T-helper 1 cell (primary cell): ENCODE measurements at regions not wholly inside any gene's neighbourhood (a gene's known extent, or its start where the extent isn't known, plus 50 kb on each side); places are given as distances from the start of the nearest gene placed in this dataset.
"Not testable (repeated sequence)": the region's sequence is repeated elsewhere in the genome, so short reads cannot be mapped to it uniquely, and the experiment has no call there.

ENCODE experiments used
- DNase-seq, 5 donors: peaks; one replicate each; pipeline ENCODE4 v3.0.0-alpha.2; 2012 to 2020

DNA sequence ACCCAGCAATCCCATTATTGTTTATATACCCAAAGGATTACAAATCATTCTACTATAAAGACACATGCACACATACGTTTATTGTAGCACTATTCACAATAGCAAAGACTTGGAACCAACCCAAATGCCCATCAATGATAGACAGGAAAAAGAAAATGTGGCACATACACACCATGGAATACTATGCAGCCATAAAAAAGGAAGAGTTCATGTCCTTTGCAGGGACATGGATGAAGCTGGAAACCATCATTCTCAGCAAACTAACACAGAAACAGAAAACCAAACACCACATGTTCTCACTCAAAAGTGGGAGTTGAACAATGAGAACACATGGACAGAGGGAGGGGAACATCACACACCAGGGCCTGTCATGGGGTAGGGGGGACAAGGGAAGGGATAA lies 91.3 kb upstream of the PCED1B start:
- DNase-seq = not testable (repeated sequence)

DNA sequence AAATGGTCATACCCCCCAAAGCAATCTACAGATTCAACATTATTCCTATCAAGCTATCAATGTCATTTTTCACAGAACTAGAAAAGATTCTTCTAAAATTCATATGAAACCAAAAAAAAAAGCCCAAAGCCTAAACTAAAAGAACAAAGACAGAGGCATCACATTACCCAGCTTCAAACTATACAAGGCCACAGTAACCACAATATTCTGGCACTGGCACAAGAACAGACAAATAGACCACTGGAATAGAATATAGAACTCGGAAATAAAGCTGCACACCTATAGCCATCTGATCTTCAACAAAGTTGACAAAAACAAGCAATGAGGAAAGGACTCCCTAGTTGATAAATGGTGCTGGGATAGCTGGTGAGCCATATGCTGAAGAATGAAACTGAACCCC lies 89.2 kb upstream of the PCED1B start:
- no peak for DNase-seq

DNA sequence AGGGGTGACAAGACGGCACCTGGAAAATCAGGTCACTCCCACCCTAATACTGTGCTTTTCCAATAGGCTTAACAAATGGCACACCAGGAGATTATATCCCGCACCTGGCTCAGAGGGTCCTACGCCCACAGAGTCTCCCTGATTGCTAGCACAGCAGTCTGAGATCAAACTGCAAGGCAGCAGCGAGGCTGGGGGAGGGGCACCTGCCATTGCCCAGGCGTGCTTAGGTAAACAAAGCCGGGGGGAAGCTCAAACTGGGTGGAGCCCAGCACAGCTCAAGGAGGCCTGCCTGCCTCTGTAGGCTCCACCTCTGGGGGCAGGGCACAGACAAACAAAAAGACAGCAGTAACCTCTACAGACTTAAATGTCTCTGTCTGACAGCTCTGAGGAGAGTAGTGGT lies 87.4 kb upstream of the PCED1B start:
- not testable (repeated sequence) for DNase-seq

DNA sequence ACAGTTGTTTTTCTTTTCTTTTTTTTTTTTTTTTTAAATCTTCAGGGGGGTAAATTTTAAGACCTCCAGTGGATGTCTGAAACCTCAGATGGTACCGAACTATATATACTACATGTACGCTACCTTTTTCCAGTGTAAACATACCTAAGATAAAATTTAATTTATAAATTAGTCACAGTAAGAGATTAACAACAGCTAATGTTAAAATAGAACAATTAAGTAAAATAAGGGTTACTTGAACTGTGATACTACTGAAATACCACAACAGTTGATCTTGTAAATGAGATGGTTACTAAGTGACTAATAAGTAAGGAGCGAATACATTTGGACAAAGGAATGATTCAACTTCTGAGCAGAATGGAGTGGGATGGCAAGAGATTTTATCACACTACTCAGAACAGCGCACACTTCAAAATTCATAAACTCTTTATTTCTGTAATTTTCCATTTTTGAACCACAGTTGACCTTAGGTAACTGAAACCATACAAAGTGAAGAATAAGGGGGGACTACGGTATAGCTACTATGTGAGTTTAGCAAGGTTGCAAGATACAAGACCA lies 80.5 kb upstream of the PCED1B start:
- no peak for DNase-seq

DNA sequence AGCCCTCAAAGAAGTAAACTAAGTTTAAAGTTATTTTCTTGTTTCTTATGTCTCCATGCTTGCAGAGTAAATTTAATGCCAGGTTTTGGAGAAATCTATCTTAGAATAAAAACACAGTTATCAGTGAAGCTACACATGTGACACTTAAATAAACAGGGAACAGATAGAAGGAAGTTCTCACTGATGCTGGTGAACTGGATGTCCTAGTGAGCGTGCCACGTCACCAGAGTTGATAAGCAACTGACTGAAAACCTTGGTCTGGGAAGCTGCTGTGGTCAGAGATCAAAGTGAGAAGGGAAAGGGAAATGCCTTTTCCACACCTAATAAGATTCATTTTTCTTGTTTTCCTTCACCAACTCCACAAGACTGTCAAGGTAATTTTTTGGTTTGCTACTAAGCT lies 74.8 kb upstream of the PCED1B start:
- no peak for DNase-seq

DNA sequence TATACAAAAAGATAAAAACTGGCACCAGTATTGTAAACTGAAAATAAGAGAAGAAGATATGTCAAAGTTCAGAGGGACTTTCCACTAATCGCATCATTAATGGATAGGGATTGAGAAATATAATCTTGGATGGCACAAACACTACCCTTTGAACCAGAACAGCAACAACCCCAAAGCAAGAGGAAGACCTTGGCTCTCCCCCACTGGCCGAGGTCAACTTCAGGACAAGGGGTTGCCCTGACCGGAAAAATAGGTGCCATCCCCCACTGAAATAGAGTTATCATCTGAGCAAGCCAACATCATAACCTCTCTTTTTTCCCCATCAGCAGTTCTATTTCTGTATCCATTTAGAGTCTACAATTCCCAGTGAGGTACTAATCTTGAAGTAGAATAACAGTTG lies 72.4 kb upstream of the PCED1B start:
- no peak for DNase-seq

DNA sequence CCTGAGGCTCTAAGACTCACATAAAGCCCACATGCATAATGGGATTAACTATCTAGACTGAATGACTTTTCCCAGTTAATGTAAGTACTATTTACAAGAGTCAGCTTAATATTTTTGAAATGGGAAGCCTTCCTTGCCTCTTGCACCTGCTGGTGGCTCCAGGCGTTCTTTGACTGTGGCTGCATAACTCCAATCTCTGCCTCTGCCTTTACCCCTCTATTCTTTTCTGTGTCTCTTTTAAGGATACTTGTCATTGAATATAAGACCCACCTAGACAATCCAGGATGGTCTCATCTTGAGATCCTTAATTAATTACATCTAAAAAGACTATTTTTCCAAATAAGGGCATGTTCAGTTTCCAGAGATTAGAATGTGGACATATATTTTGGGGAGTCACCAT lies 66.9 kb upstream of the PCED1B start:
- DNase-seq = no peak

DNA sequence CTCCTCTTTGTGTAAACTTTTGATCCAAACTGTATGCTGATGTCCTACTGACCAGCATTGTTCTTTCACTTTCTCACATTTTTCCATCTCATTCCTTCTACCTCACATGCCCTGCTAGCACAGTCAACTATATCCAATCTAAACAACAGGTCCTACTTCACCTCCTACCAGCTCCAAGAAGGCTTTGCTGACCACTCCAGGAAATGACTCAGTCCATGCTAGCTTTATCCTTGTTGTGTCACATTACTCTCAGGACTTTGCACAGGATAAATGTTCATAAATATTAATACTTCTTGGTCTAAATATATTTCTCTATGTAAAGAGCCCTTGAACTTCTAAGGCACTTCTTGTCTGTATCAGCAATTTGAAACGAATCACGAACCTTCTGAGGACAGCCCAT lies 64.9 kb upstream of the PCED1B start:
- no peak for DNase-seq

DNA sequence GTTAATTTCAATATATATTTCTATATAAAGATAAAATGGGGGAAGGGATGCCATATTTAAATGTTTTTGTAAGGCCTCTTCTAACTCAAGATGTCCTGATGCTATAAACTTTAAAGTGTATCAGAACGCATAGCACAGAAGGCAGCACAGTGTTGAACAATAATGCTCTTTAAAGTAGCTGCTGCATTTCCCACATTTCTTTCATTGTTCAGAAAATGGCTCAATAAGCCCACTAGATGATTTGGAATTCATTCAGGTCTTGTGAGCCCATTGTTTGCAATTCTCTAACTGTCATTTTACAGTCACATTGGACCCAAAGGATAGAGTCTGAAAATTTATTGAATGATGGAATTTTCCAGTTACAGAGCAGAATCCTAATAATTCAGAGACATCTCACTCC lies 64.0 kb upstream of the PCED1B start:
- DNase-seq = no peak

DNA sequence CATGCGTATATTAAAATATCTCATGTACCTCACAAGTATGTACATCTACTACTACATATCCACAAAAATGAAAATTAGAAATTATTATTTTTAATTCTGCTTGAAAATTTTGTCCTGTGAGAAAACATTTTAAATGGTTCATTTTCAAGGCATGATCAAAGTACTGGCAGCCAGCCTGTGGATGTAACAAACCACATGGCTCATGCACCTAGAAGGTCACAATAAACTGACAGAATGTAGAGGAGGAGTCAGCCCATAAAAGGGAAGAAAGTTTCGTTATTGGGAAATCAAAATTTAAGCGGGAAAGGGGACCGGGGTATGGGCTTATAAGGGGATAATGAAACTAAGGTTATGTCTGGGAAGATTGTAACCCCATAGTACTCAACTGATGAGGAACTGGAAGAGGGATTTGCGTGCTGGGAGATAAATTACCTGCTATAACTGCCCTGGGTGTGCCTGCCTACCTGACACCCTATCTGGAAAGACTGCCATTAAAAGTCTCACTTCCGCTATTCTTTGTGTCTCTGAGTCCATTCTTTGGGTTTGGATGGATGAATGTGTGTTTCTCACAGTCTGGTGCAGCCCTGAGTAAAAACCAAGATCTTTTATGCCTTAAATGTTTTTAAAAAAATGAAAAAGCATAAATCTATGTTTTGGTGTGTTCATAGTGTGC lies 62.2 kb upstream of the PCED1B start:
- no peak for DNase-seq

DNA sequence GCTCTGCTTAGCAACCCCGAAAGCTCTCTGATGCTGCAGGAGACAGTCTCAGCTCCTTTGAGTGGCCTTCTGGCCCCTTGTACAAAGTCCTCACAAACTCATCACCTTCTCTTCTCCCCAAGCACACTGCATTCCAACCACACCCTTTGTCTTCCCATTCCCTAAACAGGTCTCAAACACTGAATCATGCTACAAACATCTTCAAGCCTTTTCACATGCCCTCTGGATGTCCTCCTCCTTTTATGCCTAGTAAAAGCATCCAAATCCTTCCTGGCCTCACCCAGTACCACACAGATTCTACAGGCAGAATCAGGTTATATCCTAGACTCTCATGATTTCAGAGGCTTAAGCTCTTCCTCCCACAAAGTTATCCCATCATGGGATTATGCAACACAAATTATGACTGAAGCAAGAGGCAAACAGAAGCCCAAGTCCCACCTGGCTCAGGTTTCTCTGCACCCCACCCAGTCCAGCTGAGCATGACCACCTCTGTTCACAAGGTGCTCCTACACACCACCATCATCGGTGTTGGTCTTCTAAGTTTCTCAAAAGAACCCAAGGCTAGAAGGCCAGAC lies 61.4 kb upstream of the PCED1B start:
- no peak for DNase-seq

DNA sequence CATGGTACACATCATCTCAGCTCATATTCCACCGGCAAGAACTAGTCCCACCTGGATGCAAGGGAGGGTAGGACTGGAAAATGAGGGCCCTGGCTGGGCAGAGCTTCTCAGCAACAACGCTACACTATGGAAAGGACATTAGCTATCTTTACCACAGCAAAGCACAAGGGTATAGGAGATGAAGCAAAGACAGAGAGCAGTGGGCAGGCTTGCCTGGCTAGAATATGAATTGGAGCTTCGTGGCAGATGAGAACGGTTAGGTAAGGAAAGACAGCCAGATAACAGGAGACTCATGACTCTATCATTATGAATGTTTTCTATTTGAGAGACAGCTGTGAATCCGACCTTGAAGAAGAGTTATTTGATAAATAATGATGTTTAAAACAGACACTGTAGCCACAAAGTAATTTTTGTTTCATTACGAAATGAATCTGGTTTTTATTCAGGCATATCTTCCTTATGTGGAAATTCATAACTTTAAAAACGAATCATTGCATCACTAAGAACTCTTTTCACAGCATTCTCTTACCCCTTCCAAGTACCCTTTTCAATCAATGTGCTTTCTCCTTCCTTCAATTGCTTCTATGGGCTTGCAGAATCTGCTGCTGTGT lies 59.1 kb upstream of the PCED1B start:
- DNase-seq = no peak

DNA sequence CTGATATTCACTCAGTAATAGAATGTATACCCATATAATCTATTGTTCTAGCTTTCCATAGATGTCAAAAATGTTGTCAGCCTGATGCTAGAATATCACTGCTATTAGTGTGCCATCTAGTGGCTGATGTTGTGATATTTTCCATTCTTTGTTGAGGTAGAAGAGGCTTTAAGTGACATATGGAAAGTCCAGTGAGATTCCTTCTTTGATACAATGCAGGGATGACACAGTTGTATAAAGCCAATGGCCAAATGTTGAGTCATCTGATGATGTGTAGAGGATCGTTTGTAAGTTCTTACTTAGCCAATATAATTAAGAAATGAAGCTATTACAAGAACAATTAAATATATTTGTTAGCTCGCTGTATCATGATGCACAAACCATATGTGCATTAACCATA lies 58.1 kb upstream of the PCED1B start:
- DNase-seq = peak in 1 of 5 donors; percentile 47

DNA sequence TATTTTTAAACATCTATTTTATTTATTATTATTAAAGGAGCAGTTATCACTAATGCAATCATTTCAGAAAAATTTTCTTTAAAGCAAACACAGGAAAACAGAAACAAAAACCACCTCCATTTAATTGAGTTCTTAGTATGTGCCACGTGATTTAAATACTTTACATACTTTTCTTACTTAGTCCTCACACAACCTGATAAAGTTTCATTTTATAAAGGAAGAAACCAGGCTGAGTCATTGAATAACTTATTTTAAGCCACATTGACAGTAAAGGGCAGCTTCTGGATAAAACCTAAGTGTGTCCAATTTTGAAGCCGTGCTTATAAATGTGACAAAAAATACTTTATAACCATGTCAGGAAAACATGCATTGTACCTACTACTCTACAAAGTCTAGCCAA lies 57.1 kb upstream of the PCED1B start:
- DNase-seq = no peak

DNA sequence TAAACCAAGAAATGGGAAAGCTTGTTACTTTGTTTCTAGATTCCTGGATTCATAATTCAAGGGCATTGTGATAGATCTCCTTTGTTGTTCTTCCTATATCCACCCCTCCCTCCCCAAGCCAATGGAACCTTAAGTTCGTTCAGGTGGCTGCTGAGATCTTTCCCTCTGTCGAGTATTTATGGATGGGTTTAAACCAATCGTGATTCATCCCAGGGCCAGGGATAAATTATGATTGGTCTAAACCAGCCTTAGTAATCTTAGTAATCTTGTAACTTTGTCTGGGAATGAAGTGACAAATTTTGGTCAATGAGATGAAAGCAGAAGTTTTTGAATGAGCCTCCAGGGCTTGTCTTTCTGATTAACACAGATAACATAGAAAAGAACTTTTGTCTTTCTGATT lies 56.1 kb upstream of the PCED1B start:
- DNase-seq = no peak

DNA sequence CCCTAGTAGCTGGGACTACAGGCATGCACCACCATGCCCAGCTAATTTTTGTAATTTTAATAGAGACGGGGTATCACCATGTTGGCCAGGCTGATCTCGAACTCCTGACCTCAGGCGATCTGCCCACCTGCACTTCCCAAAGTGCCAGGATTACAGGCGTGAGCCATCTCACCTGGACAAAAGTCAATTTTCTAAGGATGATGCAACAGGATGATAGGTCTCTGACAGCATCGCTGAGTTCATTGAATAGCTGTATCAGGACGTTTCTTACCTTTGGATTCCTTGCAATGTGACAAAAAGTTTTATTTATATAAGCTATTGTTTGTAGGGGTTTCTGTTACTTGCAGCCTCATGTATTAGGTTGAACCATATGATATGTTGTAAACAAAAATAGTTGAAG lies 55.5 kb upstream of the PCED1B start:
- DNase-seq = no peak

DNA sequence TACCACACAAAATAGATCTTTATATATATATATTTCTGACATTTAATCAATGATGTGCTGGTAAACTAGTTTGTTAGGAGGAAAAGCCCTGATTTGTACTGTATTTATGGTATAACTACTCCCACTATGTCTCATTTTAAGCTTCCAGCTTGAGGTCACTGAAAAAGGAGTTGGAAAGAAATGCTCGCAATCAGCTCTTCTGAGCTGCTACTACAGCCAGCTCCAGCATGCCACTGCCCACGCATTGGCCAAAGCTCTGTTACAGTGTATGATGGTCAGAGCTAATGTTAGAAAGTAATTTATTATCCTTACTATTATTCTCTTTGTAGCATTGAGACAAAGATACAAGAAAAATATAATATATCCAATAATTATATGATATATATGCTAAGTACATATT lies 55.0 kb upstream of the PCED1B start:
- DNase-seq = no peak

DNA sequence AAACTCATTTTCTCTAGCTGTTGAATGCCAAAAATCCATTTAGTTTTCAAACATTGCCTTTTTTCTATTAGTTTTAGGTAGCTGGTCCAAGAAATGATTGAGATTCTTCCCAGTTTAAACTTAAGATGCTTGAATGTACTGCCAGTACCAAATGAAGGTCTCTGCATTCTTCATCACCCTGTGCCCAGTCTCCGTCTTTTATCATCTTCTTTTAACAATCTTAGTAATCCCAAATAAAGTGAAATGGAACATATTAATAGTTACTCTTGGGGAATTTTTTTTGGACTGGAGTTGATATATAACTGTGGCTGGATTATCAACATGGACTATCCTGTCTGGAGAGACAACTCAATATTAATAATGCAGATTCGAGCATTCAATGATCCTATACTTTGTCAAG lies 54.1 kb upstream of the PCED1B start:
- no peak for DNase-seq

DNA sequence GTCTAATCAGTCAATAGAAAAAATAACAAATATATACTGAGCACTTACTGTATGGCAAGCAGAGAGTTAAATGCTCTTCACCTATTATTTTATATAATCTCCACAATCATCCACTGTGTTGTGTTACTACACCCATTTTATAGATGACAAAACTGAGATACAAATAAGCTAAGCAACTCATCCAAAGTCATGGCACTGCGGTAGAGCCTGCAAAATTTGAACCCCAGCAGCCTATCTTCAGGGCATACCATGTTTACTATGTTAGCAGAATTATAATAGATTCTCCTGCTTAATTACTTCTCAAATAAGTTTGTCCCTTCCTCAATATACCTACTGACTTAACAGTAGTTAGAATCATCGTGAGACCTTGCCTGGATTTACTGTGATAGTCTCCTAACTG lies 53.6 kb upstream of the PCED1B start:
- no peak for DNase-seq

DNA sequence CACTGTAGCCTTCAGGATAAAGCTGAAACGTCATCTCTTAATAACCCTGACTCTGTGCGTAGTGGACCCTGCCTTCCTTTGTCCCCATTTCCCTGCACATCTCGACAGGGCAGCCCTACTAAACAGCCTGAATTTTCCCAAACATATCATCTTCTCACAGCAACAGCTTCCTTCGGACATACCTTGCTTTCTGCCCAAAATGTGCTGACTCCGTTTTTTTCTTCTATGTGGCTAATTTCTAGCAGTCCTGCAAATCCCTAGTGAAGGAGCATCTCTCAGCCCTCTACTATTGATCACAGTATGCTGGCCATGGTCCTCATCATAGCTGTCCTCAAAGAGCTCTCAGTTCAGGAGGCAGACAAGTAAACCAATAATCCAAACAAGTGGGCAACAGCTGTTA lies 53.1 kb upstream of the PCED1B start:
- DNase-seq = no peak
